ENCODE measurements at regions not wholly inside any gene's neighbourhood (a gene's known extent, or its start where the extent isn't known, plus 50 kb on each side); places are given as distances from the start of the nearest gene placed in this dataset.

DNA sequence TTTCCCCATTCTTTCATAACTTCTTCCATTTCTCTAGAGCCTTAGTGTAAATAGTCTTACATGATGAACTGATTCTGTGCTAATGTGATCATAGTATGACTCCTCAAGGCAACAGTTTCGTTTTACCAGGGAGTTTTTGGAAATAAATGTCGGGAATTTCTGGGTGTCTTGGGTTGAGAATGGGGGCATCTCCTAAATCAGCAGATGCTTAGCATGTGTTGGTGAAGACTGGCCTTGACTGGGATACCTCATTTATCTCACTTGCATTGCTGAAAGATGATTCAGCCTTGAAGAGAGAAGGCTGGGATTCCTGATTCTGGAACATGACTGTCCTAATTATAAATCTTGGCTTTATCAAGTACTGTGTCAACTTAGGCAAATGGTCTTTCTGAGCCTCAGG lies 115.7 kb upstream of the C11orf87 start:
- intact Hi-C loops (cut with micrococcal nuclease; ENCODE audit: unreplicated experiment): no loop called here
- no TSS peak for BruUV-seq (replicated peaks)
- CTCF ChIA-PET: no interaction called here
- H3K27ac ChIP-seq (ENCODE audit: low read depth, low read length, poor library complexity, severe bottlenecking): no peak overlapping the region
- no peaks in the 10 kb centered on the region for H3K4me1 ChIP-seq (ENCODE audit: insufficient read depth, low read length, poor library complexity, severe bottlenecking)
- POLR2A ChIA-PET (ENCODE audit: low non-redundant PET): no interaction called here
- H3K9me3 ChIP-seq (ENCODE audit: low read depth, low read length, poor library complexity, severe bottlenecking): no peaks in the 10 kb centered on the region
- no peak overlapping the region for H3K4me3 ChIP-seq (ENCODE audit: low read depth, low read length, poor library complexity, severe bottlenecking)
- H3K27me3 ChIP-seq (replicated peaks; ENCODE audit: insufficient read depth, low read depth, low read length, poor library complexity): peaks cover 6% of the 10 kb centered on the region
- TF ChIP-seq EZH2 (IDR thresholded peaks at IDR 0.05; ENCODE audit: borderline replicate concordance, low read depth, low read length, poor library complexity, severe bottlenecking): no peak
- TF ChIP-seq, protein P1, sequence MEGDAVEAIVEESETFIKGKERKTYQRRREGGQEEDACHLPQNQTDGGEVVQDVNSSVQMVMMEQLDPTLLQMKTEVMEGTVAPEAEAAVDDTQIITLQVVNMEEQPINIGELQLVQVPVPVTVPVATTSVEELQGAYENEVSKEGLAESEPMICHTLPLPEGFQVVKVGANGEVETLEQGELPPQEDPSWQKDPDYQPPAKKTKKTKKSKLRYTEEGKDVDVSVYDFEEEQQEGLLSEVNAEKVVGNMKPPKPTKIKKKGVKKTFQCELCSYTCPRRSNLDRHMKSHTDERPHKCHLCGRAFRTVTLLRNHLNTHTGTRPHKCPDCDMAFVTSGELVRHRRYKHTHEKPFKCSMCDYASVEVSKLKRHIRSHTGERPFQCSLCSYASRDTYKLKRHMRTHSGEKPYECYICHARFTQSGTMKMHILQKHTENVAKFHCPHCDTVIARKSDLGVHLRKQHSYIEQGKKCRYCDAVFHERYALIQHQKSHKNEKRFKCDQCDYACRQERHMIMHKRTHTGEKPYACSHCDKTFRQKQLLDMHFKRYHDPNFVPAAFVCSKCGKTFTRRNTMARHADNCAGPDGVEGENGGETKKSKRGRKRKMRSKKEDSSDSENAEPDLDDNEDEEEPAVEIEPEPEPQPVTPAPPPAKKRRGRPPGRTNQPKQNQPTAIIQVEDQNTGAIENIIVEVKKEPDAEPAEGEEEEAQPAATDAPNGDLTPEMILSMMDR (conservative IDR thresholded peaks at IDR 0.05; ENCODE audit: low read depth, low read length): no peak
- no peak for DNase-seq (ENCODE audit: low spot score)
- H3K36me3 ChIP-seq (ENCODE audit: insufficient read depth, low read length, poor library complexity, severe bottlenecking): no peaks in the 10 kb centered on the region

DNA sequence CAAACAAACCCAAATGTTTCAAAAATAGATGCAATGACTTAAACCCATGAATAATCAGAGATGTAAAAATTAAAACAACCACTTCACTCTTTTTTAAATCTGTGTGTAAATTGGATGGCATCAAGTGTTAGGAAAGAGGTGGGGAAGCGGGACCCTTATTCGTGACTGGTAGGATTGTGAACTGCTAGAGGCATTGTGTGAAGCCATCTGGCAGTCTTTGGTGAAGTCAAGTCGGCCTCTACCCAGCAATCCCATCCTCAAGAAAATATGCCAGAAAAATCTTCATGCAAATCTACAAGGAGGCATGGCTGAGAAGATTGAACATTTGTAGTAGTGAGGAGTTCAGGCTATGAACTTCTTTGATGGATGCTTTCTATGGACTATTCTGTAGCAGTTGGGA lies 114.6 kb upstream of the C11orf87 start:
- Histone ChIP-seq H3K27me3 (replicated peaks; ENCODE audit: insufficient read depth, low read depth, low read length, poor library complexity) (peaks cover 13% of the 10 kb centered on the region), H3K4me3 (ENCODE audit: low read depth, low read length, poor library complexity, severe bottlenecking) (no peak overlapping the region), H3K36me3 (ENCODE audit: insufficient read depth, low read length, poor library complexity, severe bottlenecking) (no peaks in the 10 kb centered on the region), H3K4me1 (ENCODE audit: insufficient read depth, low read length, poor library complexity, severe bottlenecking) (no peaks in the 10 kb centered on the region), H3K9me3 (ENCODE audit: low read depth, low read length, poor library complexity, severe bottlenecking) (no peaks in the 10 kb centered on the region), H3K27ac (ENCODE audit: low read depth, low read length, poor library complexity, severe bottlenecking) (no peak overlapping the region)
- BruUV-seq (replicated peaks): no TSS peak
- POLR2A ChIA-PET (ENCODE audit: low non-redundant PET): no interaction called here
- TF ChIP-seq, protein P1 (conservative IDR thresholded peaks at IDR 0.05; ENCODE audit: low read depth, low read length): no peak
- TF ChIP-seq EZH2 (IDR thresholded peaks at IDR 0.05; ENCODE audit: borderline replicate concordance, low read depth, low read length, poor library complexity, severe bottlenecking): no peak
- DNase-seq (ENCODE audit: low spot score): no peak
- CTCF ChIA-PET: no interaction called here
- intact Hi-C loops (cut with micrococcal nuclease; ENCODE audit: unreplicated experiment): no loop called here

DNA sequence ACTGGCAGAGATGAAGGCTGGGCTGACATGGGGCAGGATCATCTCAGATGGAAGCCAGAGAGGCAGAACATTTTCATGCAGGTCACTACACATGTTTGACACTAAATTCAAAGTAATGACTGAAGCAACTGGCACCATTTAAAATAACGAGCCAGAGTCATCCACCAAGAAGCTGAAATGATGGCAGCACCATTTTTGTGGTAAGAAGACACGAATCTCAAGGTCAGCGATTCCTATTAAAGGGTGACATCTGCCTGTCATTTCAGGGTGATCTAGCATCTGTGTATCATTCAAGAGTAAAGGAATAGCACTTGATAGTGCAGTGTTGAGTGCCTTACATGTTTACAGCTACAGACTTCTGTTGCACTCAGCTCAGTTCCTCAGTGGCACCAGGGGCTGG lies 113.4 kb upstream of the C11orf87 start:
- Histone ChIP-seq H3K4me3 (ENCODE audit: low read depth, low read length, poor library complexity, severe bottlenecking) (no peak overlapping the region), H3K27me3 (replicated peaks; ENCODE audit: insufficient read depth, low read depth, low read length, poor library complexity) (peaks cover 13% of the 10 kb centered on the region), H3K4me1 (ENCODE audit: insufficient read depth, low read length, poor library complexity, severe bottlenecking) (no peaks in the 10 kb centered on the region), H3K27ac (ENCODE audit: low read depth, low read length, poor library complexity, severe bottlenecking) (no peak overlapping the region), H3K9me3 (ENCODE audit: low read depth, low read length, poor library complexity, severe bottlenecking) (no peaks in the 10 kb centered on the region), H3K36me3 (ENCODE audit: insufficient read depth, low read length, poor library complexity, severe bottlenecking) (no peaks in the 10 kb centered on the region)
- DNase-seq (ENCODE audit: low spot score): no peak
- ChIA-PET CTCF (no interaction called here), POLR2A (ENCODE audit: low non-redundant PET) (no interaction called here)
- no peak for TF ChIP-seq EZH2 (IDR thresholded peaks at IDR 0.05; ENCODE audit: borderline replicate concordance, low read depth, low read length, poor library complexity, severe bottlenecking)
- TF ChIP-seq, protein P1 (conservative IDR thresholded peaks at IDR 0.05; ENCODE audit: low read depth, low read length): no peak
- intact Hi-C loops (cut with micrococcal nuclease; ENCODE audit: unreplicated experiment): no loop called here
- BruUV-seq (replicated peaks): no TSS peak

Measured in A673 (cell line).